ENCODE measurements at regions not wholly inside any gene's neighbourhood (a gene's known extent, or its start where the extent isn't known, plus 50 kb on each side); places are given as distances from the start of the nearest gene placed in this dataset.

GRCh38 chrX:110851780-110852179 lies 56.2 kb upstream of the CHRDL1 start:
- TF ChIP-seq CTCF (optimal IDR thresholded peaks at IDR 0.05 in 1 of 3, IDR thresholded peaks at IDR 0.05 in 1 of 3, conservative IDR thresholded peaks at IDR 0.05 in 1 of 3; ENCODE audit: extremely low read depth in 1 of 3, insufficient read depth in 2 of 3, low read length in 3 of 3) (no peak), EZH2 (IDR thresholded peaks at IDR 0.05; ENCODE audit: low read length) (no peak)
- FAIRE-seq (no peak), DNase-seq (ENCODE audit: low read depth, low spot score) (no peak)
- H3K27me3 ChIP-seq (ENCODE audit: control insufficient read depth, extremely low read depth, insufficient read depth, low read length): peaks cover 5% of the 10 kb centered on the region
- H3K36me3 ChIP-seq (ENCODE audit: control insufficient read depth in 2 of 2, extremely low read depth in 1 of 2, insufficient read depth in 2 of 2, low read length in 2 of 2): no peaks in the 10 kb centered on the region
- H3K9me3 ChIP-seq (ENCODE audit: control insufficient read depth, low read depth, low read length): no peaks in the 10 kb centered on the region
- H3K4me2 ChIP-seq (ENCODE audit: control insufficient read depth, extremely low read depth, insufficient read depth, low read depth, low read length): no peak overlapping the region
- H3K9me1 ChIP-seq (ENCODE audit: control insufficient read depth, extremely low read depth, insufficient read depth, low read length): no peaks in the 10 kb centered on the region
- H3K4me1 ChIP-seq (ENCODE audit: control insufficient read depth, extremely low read depth, insufficient read depth, low read length): no peaks in the 10 kb centered on the region
- H3K27ac ChIP-seq (ENCODE audit: control insufficient read depth, insufficient read depth, low read length): no peak overlapping the region
- H2AFZ ChIP-seq (ENCODE audit: control insufficient read depth, low read length): no peak overlapping the region
- H3K9ac ChIP-seq (ENCODE audit: control insufficient read depth, extremely low read depth, insufficient read depth, low read length): no peak overlapping the region
- dilution Hi-C loops (cut with MboI; ENCODE audit: extremely low pct_ligation_motif_present, low sequenced_read_pairs): no loop called here
- no peaks in the 10 kb centered on the region for H3K79me2 ChIP-seq (ENCODE audit: control insufficient read depth, insufficient read depth, low read length)
- H4K20me1 ChIP-seq (ENCODE audit: control insufficient read depth, extremely low read depth, insufficient read depth, low read length): no peaks in the 10 kb centered on the region
- no peak overlapping the region for H3K4me3 ChIP-seq (ENCODE audit: control insufficient read depth in 2 of 3, extremely low read depth in 1 of 3, insufficient read depth in 2 of 3, low read depth in 1 of 3, low read length in 3 of 3)

- FAIRE-seq: peak; percentile 83
These were observed 51.7 kb upstream of the CHRDL1 start for GRCh38 chrX:110847334-110847733.

More at GRCh38 chrX:110847334-110847733, 51.7 kb upstream of the CHRDL1 start:
- dilution Hi-C loops (cut with MboI; ENCODE audit: extremely low pct_ligation_motif_present, low sequenced_read_pairs): loop anchor here (25.0 kb wide), 1 partner anchor 410 kb away; no protein-coding TSS in a partner anchor
- H3K79me2 ChIP-seq (ENCODE audit: control insufficient read depth, insufficient read depth, low read length): no peaks in the 10 kb centered on the region
- no peak overlapping the region for H3K9ac ChIP-seq (ENCODE audit: control insufficient read depth, extremely low read depth, insufficient read depth, low read length)
- DNase-seq (ENCODE audit: low read depth, low spot score): peak; percentile 9
- H3K27me3 ChIP-seq (ENCODE audit: control insufficient read depth, extremely low read depth, insufficient read depth, low read length): peaks cover 6% of the 10 kb centered on the region
- TF ChIP-seq CTCF (optimal IDR thresholded peaks at IDR 0.05 in 1 of 3, IDR thresholded peaks at IDR 0.05 in 1 of 3, conservative IDR thresholded peaks at IDR 0.05 in 1 of 3; ENCODE audit: extremely low read depth in 1 of 3, insufficient read depth in 2 of 3, low read length in 3 of 3): peak in 2 of 3 experiments; percentile 36 to 49
- no peak for TF ChIP-seq EZH2 (IDR thresholded peaks at IDR 0.05; ENCODE audit: low read length)
- H3K36me3 ChIP-seq (ENCODE audit: control insufficient read depth in 2 of 2, extremely low read depth in 1 of 2, insufficient read depth in 2 of 2, low read length in 2 of 2): no peaks in the 10 kb centered on the region
- no peak overlapping the region for H3K4me2 ChIP-seq (ENCODE audit: control insufficient read depth, extremely low read depth, insufficient read depth, low read depth, low read length)
- H3K27ac ChIP-seq (ENCODE audit: control insufficient read depth, insufficient read depth, low read length): no peak overlapping the region
- H3K4me1 ChIP-seq (ENCODE audit: control insufficient read depth, extremely low read depth, insufficient read depth, low read length): no peaks in the 10 kb centered on the region
- H3K9me3 ChIP-seq (ENCODE audit: control insufficient read depth, low read depth, low read length): no peaks in the 10 kb centered on the region
- H2AFZ ChIP-seq (ENCODE audit: control insufficient read depth, low read length): no peak overlapping the region
- no peaks in the 10 kb centered on the region for H3K9me1 ChIP-seq (ENCODE audit: control insufficient read depth, extremely low read depth, insufficient read depth, low read length)
- H4K20me1 ChIP-seq (ENCODE audit: control insufficient read depth, extremely low read depth, insufficient read depth, low read length): no peaks in the 10 kb centered on the region
- H3K4me3 ChIP-seq (ENCODE audit: control insufficient read depth in 2 of 3, extremely low read depth in 1 of 3, insufficient read depth in 2 of 3, low read depth in 1 of 3, low read length in 3 of 3): no peak overlapping the region

All from keratinocyte (primary cell).